Central memory CD8-positive, alpha-beta T cell (primary cell): ENCODE measurements at regions not wholly inside any gene's neighbourhood (a gene's known extent, or its start where the extent isn't known, plus 50 kb on each side); places are given as distances from the start of the nearest gene placed in this dataset.

Source experiments
- ATAC-seq: fragments of 150-1000 bp; cut with Tn5 transposase; replicated peaks from 2 replicates; pipeline ENCODE4 v1.10.0; 2022; ENCODE audit warnings: mild to moderate bottlenecking, moderate FRiP score, moderate number of reproducible peaks; ENCODE audit not compliant: poor library complexity, severe bottlenecking; ENCODE audit errors: extremely low read depth
- DNase-seq, 2 donors: peaks; one replicate each; pipeline ENCODE4 v3.0.0; 2021; ENCODE audit warnings: low spot score in 2 of 2
- H3K27ac Mint-ChIP-seq: one replicate; pipeline ENCODE4 v1.8.0; 2022; ENCODE audit warnings: low read depth, mild to moderate bottlenecking, moderate library complexity, mixed read lengths
- H3K27me3 Mint-ChIP-seq: one replicate; pipeline ENCODE4 v1.8.0; 2022; ENCODE audit warnings: mixed read lengths
- H3K36me3 Mint-ChIP-seq: one replicate; pipeline ENCODE4 v1.8.0; 2022; ENCODE audit warnings: mild to moderate bottlenecking, moderate library complexity, mixed read lengths; ENCODE audit not compliant: insufficient read depth
- H3K4me1 Mint-ChIP-seq: one replicate; pipeline ENCODE4 v1.8.0; 2022; ENCODE audit warnings: mixed read lengths
- H3K4me3 Mint-ChIP-seq: one replicate; pipeline ENCODE4 v1.8.0; 2022; ENCODE audit warnings: mild to moderate bottlenecking, moderate library complexity, mixed read lengths
- H3K9me3 Mint-ChIP-seq: one replicate; pipeline ENCODE4 v1.8.0; 2022; ENCODE audit warnings: mixed read lengths

GRCh38 chrX:149267878-149268813 is 237.0 kb downstream of the IDS start:
- peaks cover 5% of the 10 kb centered on the region for H3K27me3 Mint-ChIP-seq
- no peaks in the 10 kb centered on the region for H3K36me3 Mint-ChIP-seq
- no peaks in the 10 kb centered on the region for H3K9me3 Mint-ChIP-seq
- DNase-seq = no peak
- no peak overlapping the region for H3K4me3 Mint-ChIP-seq
- no peak for ATAC-seq
- no peaks in the 10 kb centered on the region for H3K4me1 Mint-ChIP-seq
- no peak overlapping the region for H3K27ac Mint-ChIP-seq

- Mint-ChIP-seq H3K9me3 (no peaks in the 10 kb centered on the region), H3K4me3 (no peak overlapping the region), H3K27ac (no peak overlapping the region), H3K36me3 (no peaks in the 10 kb centered on the region), H3K27me3 (peaks cover 8% of the 10 kb centered on the region), H3K4me1 (no peaks in the 10 kb centered on the region)
- no peak for DNase-seq
- ATAC-seq = no peak
These were observed 243.0 kb downstream of the IDS start for GRCh38 chrX:149262086-149262485.

GRCh38 chrX:149259241-149259640 is 245.9 kb downstream of the IDS start:
- peaks cover 8% of the 10 kb centered on the region for H3K27me3 Mint-ChIP-seq
- no peak overlapping the region for H3K27ac Mint-ChIP-seq
- no peaks in the 10 kb centered on the region for H3K4me1 Mint-ChIP-seq
- H3K4me3 Mint-ChIP-seq = no peak overlapping the region
- no peak for DNase-seq
- no peaks in the 10 kb centered on the region for H3K9me3 Mint-ChIP-seq
- ATAC-seq = no peak
- H3K36me3 Mint-ChIP-seq = no peaks in the 10 kb centered on the region

GRCh38 chrX:149255860-149256259 is 249.2 kb downstream of the IDS start:
- DNase-seq = no peak
- no peak overlapping the region for H3K27ac Mint-ChIP-seq
- no peak overlapping the region for H3K4me3 Mint-ChIP-seq
- H3K9me3 Mint-ChIP-seq = no peaks in the 10 kb centered on the region
- no peaks in the 10 kb centered on the region for H3K36me3 Mint-ChIP-seq
- no peaks in the 10 kb centered on the region for H3K4me1 Mint-ChIP-seq
- ATAC-seq = no peak
- no peaks in the 10 kb centered on the region for H3K27me3 Mint-ChIP-seq

GRCh38 chrX:149248073-149248625 is 257.0 kb downstream of the IDS start:
- ATAC-seq (no peak), DNase-seq (no peak)
- no peak overlapping the region for H3K27ac Mint-ChIP-seq
- no peaks in the 10 kb centered on the region for H3K27me3 Mint-ChIP-seq
- no peaks in the 10 kb centered on the region for H3K4me1 Mint-ChIP-seq
- no peaks in the 10 kb centered on the region for H3K36me3 Mint-ChIP-seq
- no peaks in the 10 kb centered on the region for H3K9me3 Mint-ChIP-seq
- H3K4me3 Mint-ChIP-seq = no peak overlapping the region

- no peak overlapping the region for H3K4me3 Mint-ChIP-seq
- no peak overlapping the region for H3K27ac Mint-ChIP-seq
- H3K4me1 Mint-ChIP-seq = no peaks in the 10 kb centered on the region
- peaks cover 12% of the 10 kb centered on the region for H3K27me3 Mint-ChIP-seq
- no peak for ATAC-seq
- H3K36me3 Mint-ChIP-seq = no peaks in the 10 kb centered on the region
- no peak for DNase-seq
- peaks cover 28% of the 10 kb centered on the region for H3K9me3 Mint-ChIP-seq
These were observed 274.4 kb downstream of the IDS start for GRCh38 chrX:149230689-149231088.

- Mint-ChIP-seq H3K36me3 (no peaks in the 10 kb centered on the region), H3K4me3 (no peak overlapping the region), H3K4me1 (no peaks in the 10 kb centered on the region), H3K27ac (no peak overlapping the region), H3K9me3 (peaks cover 18% of the 10 kb centered on the region), H3K27me3 (no peaks in the 10 kb centered on the region)
- ATAC-seq (no peak), DNase-seq (no peak)
These were observed 281.3 kb downstream of the IDS start for GRCh38 chrX:149223854-149224253.

- no peak for ATAC-seq
- Mint-ChIP-seq H3K27me3 (no peaks in the 10 kb centered on the region), H3K27ac (no peak overlapping the region)
These were observed 283.1 kb downstream of the IDS start for GRCh38 chrX:149222040-149222439.

GRCh38 chrX:149221230-149221629 is 283.9 kb downstream of the IDS start:
- H3K4me1 Mint-ChIP-seq = no peaks in the 10 kb centered on the region
- H3K27ac Mint-ChIP-seq = no peak overlapping the region
- no peak overlapping the region for H3K4me3 Mint-ChIP-seq
- H3K9me3 Mint-ChIP-seq = no peaks in the 10 kb centered on the region
- DNase-seq (no peak), ATAC-seq (no peak)
- no peaks in the 10 kb centered on the region for H3K27me3 Mint-ChIP-seq
- no peaks in the 10 kb centered on the region for H3K36me3 Mint-ChIP-seq

More at GRCh38 chrX:149222040-149222439, 283.1 kb downstream of the IDS start:
- DNase-seq = no peak
- Mint-ChIP-seq H3K4me3 (no peak overlapping the region), H3K36me3 (no peaks in the 10 kb centered on the region), H3K9me3 (peaks cover 2% of the 10 kb centered on the region), H3K4me1 (no peaks in the 10 kb centered on the region)

GRCh38 chrX:149213264-149213663 is 291.8 kb downstream of the IDS start:
- no peak for ATAC-seq
- no peak overlapping the region for H3K27ac Mint-ChIP-seq
- H3K9me3 Mint-ChIP-seq = no peaks in the 10 kb centered on the region
- no peak overlapping the region for H3K4me3 Mint-ChIP-seq
- H3K4me1 Mint-ChIP-seq = no peaks in the 10 kb centered on the region
- H3K36me3 Mint-ChIP-seq = no peaks in the 10 kb centered on the region
- DNase-seq = no peak
- H3K27me3 Mint-ChIP-seq = no peaks in the 10 kb centered on the region

GRCh38 chrX:149208307-149208706 is 296.8 kb downstream of the IDS start:
- H3K27ac Mint-ChIP-seq = no peak overlapping the region
- H3K4me1 Mint-ChIP-seq = no peaks in the 10 kb centered on the region
- H3K4me3 Mint-ChIP-seq = no peak overlapping the region
- DNase-seq (no peak), ATAC-seq (no peak)
- no peaks in the 10 kb centered on the region for H3K36me3 Mint-ChIP-seq
- no peaks in the 10 kb centered on the region for H3K9me3 Mint-ChIP-seq
- peaks cover 7% of the 10 kb centered on the region for H3K27me3 Mint-ChIP-seq

- H3K9me3 Mint-ChIP-seq = no peaks in the 10 kb centered on the region
- no peak for ATAC-seq
- H3K27me3 Mint-ChIP-seq = peaks cover 11% of the 10 kb centered on the region
- H3K4me1 Mint-ChIP-seq = no peaks in the 10 kb centered on the region
- no peak overlapping the region for H3K27ac Mint-ChIP-seq
- no peak for DNase-seq
- no peak overlapping the region for H3K4me3 Mint-ChIP-seq
- no peaks in the 10 kb centered on the region for H3K36me3 Mint-ChIP-seq
These were observed 297.6 kb downstream of the IDS start for GRCh38 chrX:149207518-149207917.

GRCh38 chrX:149205937-149206336 is 299.2 kb downstream of the IDS start:
- DNase-seq (no peak), ATAC-seq (no peak)
- Mint-ChIP-seq H3K27ac (no peak overlapping the region), H3K4me3 (no peak overlapping the region), H3K9me3 (no peaks in the 10 kb centered on the region), H3K4me1 (no peaks in the 10 kb centered on the region), H3K36me3 (no peaks in the 10 kb centered on the region), H3K27me3 (peaks cover 11% of the 10 kb centered on the region)
